GM21367 (cell line): ENCODE measurements at regions not wholly inside any gene's neighbourhood (a gene's known extent, or its start where the extent isn't known, plus 50 kb on each side); places are given as distances from the start of the nearest gene placed in this dataset.

Source experiments
- ATAC-seq: cut with Tn5 transposase; IDR thresholded peaks from one replicate; pipeline ENCODE4 v1.9.1; 2021; ENCODE audit not compliant: unreplicated experiment

- ATAC-seq: no peak
Measured at GRCh38 chr7:126378642-126379041, 874.1 kb downstream of the GRM8 start.

- ATAC-seq: peak; percentile 82
Measured at GRCh38 chr7:126370038-126370668, 882.6 kb downstream of the GRM8 start.

- no peak for ATAC-seq
Measured at GRCh38 chr7:126362746-126363145, 890.0 kb downstream of the GRM8 start.

GRCh38 chr7:126361183-126361582 lies 891.6 kb downstream of the GRM8 start:
- no peak for ATAC-seq

GRCh38 chr7:126339813-126340212 lies 912.9 kb downstream of the GRM8 start:
- ATAC-seq: no peak

GRCh38 chr7:126305671-126306070 lies 947.1 kb downstream of the GRM8 start:
- no peak for ATAC-seq

- ATAC-seq: no peak
Measured at GRCh38 chr7:126303926-126304325, 948.8 kb downstream of the GRM8 start.

GRCh38 chr7:126302639-126303038 lies 950.1 kb downstream of the GRM8 start:
- ATAC-seq: no peak

GRCh38 chr7:126286317-126286716 lies 966.4 kb downstream of the GRM8 start:
- ATAC-seq: no peak

- ATAC-seq: no peak
Measured at GRCh38 chr7:126236261-126236660, 1016.5 kb downstream of the GRM8 start.

GRCh38 chr7:126228356-126229061 lies 1024.2 kb downstream of the GRM8 start:
- ATAC-seq: no peak

- no peak for ATAC-seq
Measured at GRCh38 chr7:126227643-126228042, 1025.1 kb downstream of the GRM8 start.

- no peak for ATAC-seq
Measured at GRCh38 chr7:126227055-126227454, 1025.7 kb downstream of the GRM8 start.

- ATAC-seq: no peak
Measured at GRCh38 chr7:126223729-126224128, 1029.0 kb downstream of the GRM8 start.

- ATAC-seq: no peak
Measured at GRCh38 chr7:126222782-126223181, 1030.0 kb downstream of the GRM8 start.

GRCh38 chr7:126215785-126216184 lies 1037.0 kb downstream of the GRM8 start:
- no peak for ATAC-seq

- ATAC-seq: no peak
Measured at GRCh38 chr7:126213876-126214275, 1038.9 kb downstream of the GRM8 start.

GRCh38 chr7:126211875-126212274 lies 1040.9 kb downstream of the GRM8 start:
- no peak for ATAC-seq

GRCh38 chr7:126210707-126211106 lies 1042.0 kb downstream of the GRM8 start:
- ATAC-seq: no peak

- ATAC-seq: no peak
Measured at GRCh38 chr7:126203185-126203584, 1049.6 kb downstream of the GRM8 start.

GRCh38 chr7:126202177-126202576 lies 1050.6 kb downstream of the GRM8 start:
- ATAC-seq: no peak

- no peak for ATAC-seq
Measured at GRCh38 chr7:126185959-126186580, 1066.7 kb downstream of the GRM8 start.
